Liver (tissue), 7 donors: ENCODE measurements at regions not wholly inside any gene's neighbourhood (a gene's known extent, or its start where the extent isn't known, plus 50 kb on each side); places are given as distances from the start of the nearest gene placed in this dataset.
"Not testable (repeated sequence)": the region's sequence is repeated elsewhere in the genome, so short reads cannot be mapped to it uniquely, and the experiment has no call there.

ENCODE experiments used
- DNase-seq: peaks from one replicate; pipeline ENCODE4 v3.0.0-alpha.2; 2017; ENCODE audit warnings: low spot score
- H3K27ac ChIP-seq, 2 donors: one replicate each; pipeline ENCODE4 v1.7.0; 2013; ENCODE audit warnings: inconsistent platforms in 2 of 2, low read length in 2 of 2, control low read depth in 1 of 2, low read depth in 1 of 2, mild to moderate bottlenecking in 1 of 2
- H3K27me3 ChIP-seq, 4 donors: one replicate each; pipeline versions ENCODE4 v1.6.1 to v1.7.0; 2013; ENCODE audit warnings: low read length in 3 of 4, inconsistent platforms in 1 of 4, mild to moderate bottlenecking in 1 of 4, moderate library complexity in 1 of 4; ENCODE audit not compliant: control insufficient read depth in 4 of 4, insufficient read depth in 4 of 4
- H3K36me3 ChIP-seq, 4 donors: one replicate each; pipeline versions ENCODE4 v1.6.1 to v1.7.0; 2013; ENCODE audit warnings: low read length in 3 of 4, mild to moderate bottlenecking in 3 of 4, low read depth in 1 of 4, moderate library complexity in 1 of 4; ENCODE audit not compliant: control insufficient read depth in 4 of 4, insufficient read depth in 3 of 4
- H3K4me1 ChIP-seq, 4 donors: one replicate each; pipeline versions ENCODE4 v1.6.1 to v1.7.0; 2013; ENCODE audit warnings: low read length in 3 of 4, mild to moderate bottlenecking in 3 of 4, moderate library complexity in 1 of 4; ENCODE audit not compliant: control insufficient read depth in 4 of 4, insufficient read depth in 4 of 4
- H3K4me3 ChIP-seq, 3 donors: one replicate each; pipeline versions ENCODE4 v1.6.1 to v1.7.0; 2013; ENCODE audit warnings: low read length in 3 of 3, control low read depth in 1 of 3, low read depth in 1 of 3, mild to moderate bottlenecking in 1 of 3
- H3K9ac ChIP-seq, 2 donors: one replicate each; pipeline ENCODE4 v1.7.0; 2013; ENCODE audit warnings: low read length in 2 of 2, mild to moderate bottlenecking in 2 of 2, moderate library complexity in 2 of 2, control low read depth in 1 of 2, low read depth in 1 of 2
- H3K9me3 ChIP-seq, 4 donors: one replicate each; pipeline versions ENCODE4 v1.6.1 to v1.7.0; 2013; ENCODE audit warnings: low read length in 3 of 4; ENCODE audit not compliant: control insufficient read depth in 4 of 4
- FOXA1 ChIP-seq: IDR thresholded peaks from 2 replicates; pipeline ENCODE4 v1.6.1; 2016; ENCODE audit warnings: antibody characterized with exemption
- FOXA2 ChIP-seq: IDR thresholded peaks from 2 replicates; pipeline ENCODE4 v1.6.1; 2016; ENCODE audit warnings: antibody characterized with exemption
- GABPA ChIP-seq, 2 donors: IDR thresholded peaks in 1 of 2; conservative IDR thresholded peaks in 1 of 2; 2 replicates each; pipeline ENCODE4 v1.6.1; 2016; ENCODE audit warnings: antibody characterized with exemption in 2 of 2, mild to moderate bottlenecking in 1 of 2, moderate library complexity in 1 of 2
- HNF4A ChIP-seq, 2 donors: conservative IDR thresholded peaks; 2 replicates each; pipeline ENCODE4 v1.6.1; 2016; ENCODE audit warnings: antibody characterized with exemption in 2 of 2, mild to moderate bottlenecking in 2 of 2
- JUND ChIP-seq, 2 donors: IDR thresholded peaks; 2 replicates each; pipeline ENCODE4 v1.6.1; 2016; ENCODE audit warnings: antibody characterized with exemption in 2 of 2
- NR2F2 ChIP-seq: IDR thresholded peaks from 2 replicates; pipeline ENCODE4 v1.6.1; 2016; ENCODE audit warnings: antibody characterized with exemption
- SP1 ChIP-seq: IDR thresholded peaks from 2 replicates; pipeline ENCODE4 v1.6.1; 2018; ENCODE audit warnings: antibody characterized with exemption, mild to moderate bottlenecking
- TAF1 ChIP-seq: conservative IDR thresholded peaks from 2 replicates; pipeline ENCODE4 v1.6.1; 2016; ENCODE audit warnings: antibody characterized with exemption, mild to moderate bottlenecking
- WGBS: extraction: QIAGEN DNeasy Blood & Tissue Kit; methylation state at CpG from one replicate; pipeline ENCODE4 v1.1.7; 2013; 5-methylcytosine and 5-hydroxymethylcytosine counted together
- TF ChIP-seq, protein P1 (sequence below): IDR thresholded peaks from 2 replicates; pipeline ENCODE4 v1.6.1; 2016; ENCODE audit warnings: antibody characterized with exemption
- donor health status: healthy.
- donor health status: healthy.
- donor health status: healthy.
- donor health status: healthy.

DNA sequence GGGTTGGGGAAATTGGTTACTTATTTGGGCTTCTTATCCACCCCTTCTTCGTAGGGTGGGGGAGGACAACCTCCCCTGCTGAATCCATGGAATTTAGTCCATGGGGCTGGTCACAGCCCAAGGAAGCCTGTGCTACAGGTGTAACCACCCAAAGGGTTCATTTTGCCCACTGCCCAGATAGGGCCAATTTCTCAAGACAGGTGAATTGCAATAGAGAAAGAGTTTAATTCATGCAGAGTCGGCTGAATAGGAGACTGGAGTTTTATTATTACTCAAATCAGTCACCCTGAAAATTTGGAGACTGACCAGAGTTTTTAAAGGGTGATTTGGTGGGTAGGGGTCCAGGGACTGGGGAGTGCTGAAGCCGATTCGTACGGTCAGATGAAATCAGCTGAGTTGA lies 101.5 kb upstream of the HS3ST2 start:
- Histone ChIP-seq H3K27me3 (no peaks in the 10 kb centered on the region), H3K27ac (no peak overlapping the region), H3K9ac (no peak overlapping the region), H3K4me3 (no peak overlapping the region), H3K36me3 (no peaks in the 10 kb centered on the region), H3K4me1 (no peaks in the 10 kb centered on the region), H3K9me3 (peaks cover 12 to 28% (median 17%) of the 10 kb centered on the region in 4 donors)
- DNase-seq, result no peak
- TF ChIP-seq, protein P1, sequence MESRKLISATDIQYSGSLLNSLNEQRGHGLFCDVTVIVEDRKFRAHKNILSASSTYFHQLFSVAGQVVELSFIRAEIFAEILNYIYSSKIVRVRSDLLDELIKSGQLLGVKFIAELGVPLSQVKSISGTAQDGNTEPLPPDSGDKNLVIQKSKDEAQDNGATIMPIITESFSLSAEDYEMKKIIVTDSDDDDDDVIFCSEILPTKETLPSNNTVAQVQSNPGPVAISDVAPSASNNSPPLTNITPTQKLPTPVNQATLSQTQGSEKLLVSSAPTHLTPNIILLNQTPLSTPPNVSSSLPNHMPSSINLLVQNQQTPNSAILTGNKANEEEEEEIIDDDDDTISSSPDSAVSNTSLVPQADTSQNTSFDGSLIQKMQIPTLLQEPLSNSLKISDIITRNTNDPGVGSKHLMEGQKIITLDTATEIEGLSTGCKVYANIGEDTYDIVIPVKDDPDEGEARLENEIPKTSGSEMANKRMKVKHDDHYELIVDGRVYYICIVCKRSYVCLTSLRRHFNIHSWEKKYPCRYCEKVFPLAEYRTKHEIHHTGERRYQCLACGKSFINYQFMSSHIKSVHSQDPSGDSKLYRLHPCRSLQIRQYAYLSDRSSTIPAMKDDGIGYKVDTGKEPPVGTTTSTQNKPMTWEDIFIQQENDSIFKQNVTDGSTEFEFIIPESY, result no peak
- TF ChIP-seq GABPA (IDR thresholded peaks at IDR 0.05 in 1 of 2, conservative IDR thresholded peaks at IDR 0.05 in 1 of 2) (no peak), SP1 (no peak), FOXA2 (no peak), TAF1 (no peak), JUND (IDR thresholded peaks at IDR 0.05) (no peak)
- 83% methylated on average over 5 of the region's 5 CpGs for WGBS

DNA sequence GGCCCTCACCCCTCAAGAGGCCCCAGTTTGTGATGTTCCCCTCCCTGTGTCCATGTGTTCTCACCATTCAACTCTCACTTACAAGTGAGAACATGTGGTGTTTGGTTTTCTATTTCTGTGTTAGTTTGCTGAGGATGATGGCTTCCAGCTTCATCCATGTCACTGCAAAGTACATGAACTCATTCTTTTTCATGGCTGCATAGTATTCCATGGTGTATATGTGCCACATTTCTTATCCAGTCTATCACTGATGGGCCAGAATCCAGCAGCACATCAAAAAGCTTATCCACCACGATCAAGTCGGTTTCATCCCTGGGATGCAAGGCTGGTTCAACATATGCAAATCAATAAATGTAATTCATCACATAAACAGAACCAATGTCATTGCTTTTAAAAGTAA lies 95.4 kb upstream of the HS3ST2 start:
- H3K36me3 ChIP-seq, DNase-seq, H3K27ac ChIP-seq, H3K9ac ChIP-seq, H3K9me3 ChIP-seq, H3K4me1 ChIP-seq, H3K4me3 ChIP-seq: not testable (repeated sequence)
- WGBS, result 73% methylated on average over 2 of the region's 2 CpGs
- peaks cover 0 to 12% (median 1%) of the 10 kb centered on the region in 4 donors for H3K27me3 ChIP-seq

DNA sequence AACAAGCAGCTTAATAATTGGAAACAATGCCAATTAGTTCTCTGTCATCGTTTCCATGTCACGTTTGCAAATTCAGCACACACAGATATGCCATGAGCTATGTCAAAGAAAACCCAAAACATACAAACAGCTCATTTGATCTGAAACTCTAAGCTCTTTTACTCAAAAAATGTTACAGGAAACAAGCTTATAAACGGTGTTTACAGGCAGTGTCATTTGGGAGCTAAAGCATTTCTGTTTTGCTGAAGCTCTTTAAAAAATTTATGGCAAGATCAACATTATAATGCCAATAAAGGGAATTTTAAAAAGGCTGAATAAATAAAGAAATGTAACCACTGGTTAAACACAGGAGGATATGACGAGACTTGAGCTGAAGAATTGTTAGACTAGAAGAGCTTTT lies 94.0 kb upstream of the HS3ST2 start:
- H3K4me1 ChIP-seq, result no peaks in the 10 kb centered on the region

DNA sequence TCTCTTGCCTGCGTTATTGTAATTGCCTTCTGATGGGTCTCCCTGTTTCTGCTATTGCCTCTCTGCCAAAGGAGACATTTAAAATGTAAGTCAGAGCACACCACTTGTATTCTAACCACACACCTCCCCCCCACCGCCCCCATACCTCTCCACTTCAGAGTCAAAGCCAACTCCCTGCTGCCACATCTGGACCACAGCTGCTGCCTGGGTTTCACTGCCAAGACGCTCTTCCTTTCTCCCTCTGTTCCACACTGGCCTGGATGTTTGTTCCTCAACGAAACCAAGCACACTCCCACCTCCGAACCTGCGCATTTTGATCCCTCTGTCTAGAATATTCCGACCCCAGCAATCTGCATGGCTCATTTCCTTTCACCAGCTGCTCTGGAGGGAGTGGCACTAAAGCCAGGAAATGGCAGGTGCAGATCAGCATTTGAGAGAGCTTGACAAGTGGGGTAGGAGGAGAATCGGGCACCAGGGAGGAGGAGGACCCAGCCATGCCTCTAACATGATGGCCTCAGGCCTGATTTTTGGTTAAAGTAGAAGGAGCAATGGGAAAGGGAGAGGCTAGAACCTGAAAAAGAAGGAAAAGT lies 92.4 kb upstream of the HS3ST2 start:
- H3K9me3 ChIP-seq, result no peaks in the 10 kb centered on the region
- TF ChIP-seq FOXA1 (no peak), HNF4A (conservative IDR thresholded peaks at IDR 0.05) (no peak)
- no peaks in the 10 kb centered on the region for H3K36me3 ChIP-seq
- no peak for DNase-seq
- H3K9ac ChIP-seq, result no peak overlapping the region
- no peak overlapping the region for H3K4me3 ChIP-seq
- H3K27ac ChIP-seq, result no peak overlapping the region
- H3K27me3 ChIP-seq, result peaks cover 0 to 12% (median 1%) of the 10 kb centered on the region in 4 donors
- no peaks in the 10 kb centered on the region for H3K4me1 ChIP-seq
- 70% methylated on average over 8 of the region's 8 CpGs for WGBS

More for the DNA sequence above, 94.0 kb upstream of the HS3ST2 start:
- Histone ChIP-seq H3K36me3 (no peaks in the 10 kb centered on the region), H3K9me3 (no peaks in the 10 kb centered on the region), H3K27ac (no peak overlapping the region), H3K9ac (no peak overlapping the region), H3K27me3 (peaks cover 0 to 12% (median 1%) of the 10 kb centered on the region in 4 donors), H3K4me3 (no peak overlapping the region)
- DNase-seq, result no peak
- 47% methylated on average over 4 of the region's 4 CpGs for WGBS
- TF ChIP-seq, protein P1, result no peak
- no peak for TF ChIP-seq NR2F2

DNA sequence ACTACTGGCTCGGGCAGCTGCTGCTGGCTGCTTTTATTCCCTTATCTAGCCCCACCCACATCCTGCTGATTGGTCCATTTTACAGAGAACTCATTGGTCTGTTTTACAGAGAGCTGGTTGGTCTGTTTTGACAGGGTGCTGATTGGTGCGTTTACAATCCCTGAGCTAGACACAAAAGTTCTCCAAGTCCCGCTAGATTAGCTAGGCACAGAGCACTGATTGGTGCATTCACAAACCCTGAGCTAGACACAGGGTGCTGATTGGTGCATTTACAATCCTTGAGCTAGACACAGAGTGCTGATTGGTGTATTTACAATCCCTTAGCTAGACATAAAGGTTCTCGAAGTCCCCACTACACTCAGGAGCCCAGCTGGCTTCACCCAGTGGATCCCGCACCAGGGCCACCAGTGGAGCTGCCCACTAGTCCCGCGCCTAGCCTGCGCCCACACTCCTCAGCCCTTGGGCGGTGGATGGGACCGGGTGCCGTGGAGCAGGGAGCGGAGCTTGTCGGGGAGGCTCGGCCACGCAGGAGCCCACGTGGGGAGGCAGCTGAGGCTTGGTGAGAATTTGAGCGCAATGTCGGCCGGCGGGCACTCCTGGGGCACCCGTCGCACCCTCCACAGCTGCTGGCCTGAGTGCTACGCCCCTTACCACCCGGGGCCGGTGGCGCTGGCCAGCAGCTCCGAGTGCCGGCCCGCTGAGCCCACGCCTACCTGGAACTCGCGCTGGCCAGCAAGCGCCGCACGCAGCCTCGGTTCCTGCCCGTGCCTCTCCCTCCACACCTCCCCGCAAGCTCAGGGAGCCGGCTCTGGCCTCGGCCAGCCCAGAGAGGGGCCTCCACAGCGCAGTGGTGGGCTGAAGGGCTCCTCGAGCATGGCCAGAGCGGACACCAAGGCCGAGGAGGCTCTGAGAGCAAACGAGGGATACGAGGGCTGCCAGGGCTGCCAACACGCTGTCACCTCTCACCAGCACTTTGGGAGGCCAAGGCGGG lies 91.1 kb upstream of the HS3ST2 start:
- not testable (repeated sequence) for H3K9ac ChIP-seq, DNase-seq, H3K4me3 ChIP-seq, H3K4me1 ChIP-seq, H3K36me3 ChIP-seq, H3K27ac ChIP-seq, H3K9me3 ChIP-seq
- WGBS, result 86% methylated on average over 48 of the region's 48 CpGs
- peaks cover 0 to 15% (median 1%) of the 10 kb centered on the region in 4 donors for H3K27me3 ChIP-seq
